Myocyte (in vitro differentiated cells): ENCODE measurements at regions not wholly inside any gene's neighbourhood (a gene's known extent, or its start where the extent isn't known, plus 50 kb on each side); places are given as distances from the start of the nearest gene placed in this dataset.
A peak's percentile ranks its signal among the peaks of the same experiment; 100 is the strongest.

Experiments
- DNase-seq: peaks from one replicate; pipeline ENCODE4 v3.0.0-alpha.2; 2012; ENCODE audit warnings: low read depth

GRCh38 chr5:126309860-126310259 lies 113.3 kb upstream of the GRAMD2B start:
- no peak for DNase-seq

GRCh38 chr5:126311766-126312165 lies 111.4 kb upstream of the GRAMD2B start:
- DNase-seq = no peak

- DNase-seq = no peak
Observed at GRCh38 chr5:126315341-126315740, 107.9 kb upstream of the GRAMD2B start.

GRCh38 chr5:126332326-126332725 lies 90.9 kb upstream of the GRAMD2B start:
- DNase-seq = no peak

- DNase-seq = no peak
Observed at GRCh38 chr5:126334760-126335159, 88.4 kb upstream of the GRAMD2B start.

GRCh38 chr5:126335886-126336285 lies 87.3 kb upstream of the GRAMD2B start:
- no peak for DNase-seq

GRCh38 chr5:126338635-126339034 lies 84.6 kb upstream of the GRAMD2B start:
- DNase-seq = no peak

- DNase-seq = peak; percentile 80
Observed at GRCh38 chr5:126339215-126339805, 83.9 kb upstream of the GRAMD2B start.

- DNase-seq = no peak
Observed at GRCh38 chr5:126341906-126342630, 81.1 kb upstream of the GRAMD2B start.

- DNase-seq = peak; percentile 43
Observed at GRCh38 chr5:126348855-126349635, 74.2 kb upstream of the GRAMD2B start.

- peak; percentile 34 for DNase-seq
Observed at GRCh38 chr5:126351153-126351552, 72.1 kb upstream of the GRAMD2B start.

- peak; percentile 99 for DNase-seq
Observed at GRCh38 chr5:126354012-126354857, 69.0 kb upstream of the GRAMD2B start.

- peak; percentile 71 for DNase-seq
Observed at GRCh38 chr5:126354858-126355731, 68.1 kb upstream of the GRAMD2B start.

GRCh38 chr5:126355940-126356339 lies 67.3 kb upstream of the GRAMD2B start:
- peak; percentile 63 for DNase-seq

GRCh38 chr5:126357585-126358342 lies 65.4 kb upstream of the GRAMD2B start:
- no peak for DNase-seq

GRCh38 chr5:126358525-126358924 lies 64.7 kb upstream of the GRAMD2B start:
- DNase-seq = peak; percentile 86

- no peak for DNase-seq
Observed at GRCh38 chr5:126359884-126360283, 63.3 kb upstream of the GRAMD2B start.

- peak; percentile 60 for DNase-seq
Observed at GRCh38 chr5:126360467-126360866, 62.7 kb upstream of the GRAMD2B start.

- no peak for DNase-seq
Observed at GRCh38 chr5:126363658-126364057, 59.6 kb upstream of the GRAMD2B start.
